GM18511 (cell line): ENCODE measurements at regions not wholly inside any gene's neighbourhood (a gene's known extent, or its start where the extent isn't known, plus 50 kb on each side); places are given as distances from the start of the nearest gene placed in this dataset.

Experiments used
- ATAC-seq: cut with Tn5 transposase; IDR thresholded peaks from one replicate; pipeline ENCODE4 v1.9.1; 2021; ENCODE audit warnings: mild to moderate bottlenecking, moderate library complexity; ENCODE audit not compliant: unreplicated experiment

- ATAC-seq, result no peak
Measured at GRCh38 chr4:149136951-149137620, 678.6 kb downstream of the IQCM start.

GRCh38 chr4:149135062-149135461, 680.6 kb downstream of the IQCM start:
- ATAC-seq, result no peak

- no peak for ATAC-seq
Measured at GRCh38 chr4:149121023-149121404, 678.8 kb upstream of the NR3C2 start.

GRCh38 chr4:149120331-149121022, 678.3 kb upstream of the NR3C2 start:
- no peak for ATAC-seq

GRCh38 chr4:149116806-149117205, 674.6 kb upstream of the NR3C2 start:
- no peak for ATAC-seq

- no peak for ATAC-seq
Measured at GRCh38 chr4:149113804-149114430, 671.7 kb upstream of the NR3C2 start.

- ATAC-seq, result no peak
Measured at GRCh38 chr4:149112109-149112508, 669.9 kb upstream of the NR3C2 start.

- ATAC-seq, result no peak
Measured at GRCh38 chr4:149110481-149110880, 668.3 kb upstream of the NR3C2 start.

GRCh38 chr4:149108626-149109025, 666.4 kb upstream of the NR3C2 start:
- no peak for ATAC-seq

GRCh38 chr4:149102765-149103164, 660.6 kb upstream of the NR3C2 start:
- ATAC-seq, result no peak

- no peak for ATAC-seq
Measured at GRCh38 chr4:149101649-149102048, 659.4 kb upstream of the NR3C2 start.

- no peak for ATAC-seq
Measured at GRCh38 chr4:149095811-149096210, 653.6 kb upstream of the NR3C2 start.

GRCh38 chr4:149095001-149095400, 652.8 kb upstream of the NR3C2 start:
- ATAC-seq, result no peak

- ATAC-seq, result no peak
Measured at GRCh38 chr4:149084144-149084543, 641.9 kb upstream of the NR3C2 start.

- no peak for ATAC-seq
Measured at GRCh38 chr4:149077181-149077580, 635.0 kb upstream of the NR3C2 start.

GRCh38 chr4:149076401-149076800, 634.2 kb upstream of the NR3C2 start:
- no peak for ATAC-seq

- no peak for ATAC-seq
Measured at GRCh38 chr4:149072384-149072783, 630.2 kb upstream of the NR3C2 start.

- ATAC-seq, result no peak
Measured at GRCh38 chr4:149065753-149066152, 623.5 kb upstream of the NR3C2 start.

- no peak for ATAC-seq
Measured at GRCh38 chr4:149062997-149063396, 620.8 kb upstream of the NR3C2 start.

- no peak for ATAC-seq
Measured at GRCh38 chr4:149057594-149057993, 615.4 kb upstream of the NR3C2 start.

- no peak for ATAC-seq
Measured at GRCh38 chr4:149056615-149057014, 614.4 kb upstream of the NR3C2 start.

- no peak for ATAC-seq
Measured at GRCh38 chr4:149055624-149056023, 613.4 kb upstream of the NR3C2 start.
